ENCODE measurements at regions not wholly inside any gene's neighbourhood (a gene's known extent, or its start where the extent isn't known, plus 50 kb on each side); places are given as distances from the start of the nearest gene placed in this dataset.

DNA sequence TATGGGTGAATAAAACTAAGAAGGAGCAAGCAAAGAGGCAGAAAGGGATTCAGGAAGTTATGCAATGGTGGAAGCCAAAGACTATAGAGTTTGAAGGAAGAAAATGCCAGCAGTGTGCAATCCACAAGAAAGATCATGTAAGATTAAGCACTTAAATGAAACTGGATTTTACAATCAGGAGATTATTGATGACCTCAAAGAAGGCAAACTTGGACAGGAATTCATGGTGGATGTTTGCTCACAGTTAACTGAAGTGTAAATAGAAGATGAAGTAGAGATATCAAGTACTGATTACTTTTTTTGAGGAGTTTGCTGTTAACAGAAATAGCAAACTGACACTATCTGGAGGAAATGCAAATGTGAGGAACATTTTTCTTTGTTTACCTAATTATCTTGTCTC, 308.9 kb downstream of the RND3 start:
- H3K27me3 Mint-ChIP-seq (ENCODE audit: low read depth): no peaks in the 10 kb centered on the region
- TF ChIP-seq, protein P1, sequence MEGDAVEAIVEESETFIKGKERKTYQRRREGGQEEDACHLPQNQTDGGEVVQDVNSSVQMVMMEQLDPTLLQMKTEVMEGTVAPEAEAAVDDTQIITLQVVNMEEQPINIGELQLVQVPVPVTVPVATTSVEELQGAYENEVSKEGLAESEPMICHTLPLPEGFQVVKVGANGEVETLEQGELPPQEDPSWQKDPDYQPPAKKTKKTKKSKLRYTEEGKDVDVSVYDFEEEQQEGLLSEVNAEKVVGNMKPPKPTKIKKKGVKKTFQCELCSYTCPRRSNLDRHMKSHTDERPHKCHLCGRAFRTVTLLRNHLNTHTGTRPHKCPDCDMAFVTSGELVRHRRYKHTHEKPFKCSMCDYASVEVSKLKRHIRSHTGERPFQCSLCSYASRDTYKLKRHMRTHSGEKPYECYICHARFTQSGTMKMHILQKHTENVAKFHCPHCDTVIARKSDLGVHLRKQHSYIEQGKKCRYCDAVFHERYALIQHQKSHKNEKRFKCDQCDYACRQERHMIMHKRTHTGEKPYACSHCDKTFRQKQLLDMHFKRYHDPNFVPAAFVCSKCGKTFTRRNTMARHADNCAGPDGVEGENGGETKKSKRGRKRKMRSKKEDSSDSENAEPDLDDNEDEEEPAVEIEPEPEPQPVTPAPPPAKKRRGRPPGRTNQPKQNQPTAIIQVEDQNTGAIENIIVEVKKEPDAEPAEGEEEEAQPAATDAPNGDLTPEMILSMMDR (conservative IDR thresholded peaks at IDR 0.05): no peak
- H3K27ac Mint-ChIP-seq: no peak overlapping the region
- no peaks in the 10 kb centered on the region for H3K79me2 ChIP-seq (ENCODE audit: insufficient read depth, low read length)
- H2BK12ac ChIP-seq (ENCODE audit: insufficient read length, low read depth, low read length): no peak overlapping the region
- no peak overlapping the region for H3K23ac ChIP-seq (ENCODE audit: insufficient read length, low read depth, low read length)
- 0 out of 7 replicates have a peak, but pooled peaks cover 0 to 5% (median 0%) of the 10 kb centered on the region in 3 experiments for H3K36me3 Mint-ChIP-seq (ENCODE audit: insufficient read depth in 1 of 3, low read depth in 3 of 3)
- no peak overlapping the region for H3K9ac ChIP-seq (ENCODE audit: extremely low read depth, insufficient read length, low read length)
- H2BK5ac ChIP-seq (ENCODE audit: insufficient read length, low read length): no peak overlapping the region
- no peak overlapping the region for H2AFZ ChIP-seq (ENCODE audit: low read length)
- no peak overlapping the region for H3K4me3 Mint-ChIP-seq
- H3T11ph ChIP-seq (ENCODE audit: low read length): no peak overlapping the region
- H3K14ac ChIP-seq (ENCODE audit: insufficient read depth, low read length): no peak overlapping the region
- H2AK5ac ChIP-seq (ENCODE audit: insufficient read length, low read length): no peak overlapping the region
- no peak overlapping the region for H3K18ac ChIP-seq (ENCODE audit: insufficient read length, low read depth, low read length)
- no peak overlapping the region for H2BK20ac ChIP-seq (ENCODE audit: low read depth, low read length, poor library complexity, severe bottlenecking)
- H3K27me3 ChIP-seq (ENCODE audit: insufficient read depth, low read length): no peaks in the 10 kb centered on the region
- no peak overlapping the region for H4K5ac ChIP-seq (ENCODE audit: insufficient read length, low read depth, low read length)
- H3K4me1 ChIP-seq (ENCODE audit: insufficient read depth, low read length): no peaks in the 10 kb centered on the region; the same call in 1 of the 2 replicates
- H4K8ac ChIP-seq (replicated peaks; ENCODE audit: insufficient read length, low read depth, low read length): no peak overlapping the region
- no peak overlapping the region for H3K27ac ChIP-seq (ENCODE audit: insufficient read length, low read depth, low read length)
- H4K20me1 ChIP-seq (ENCODE audit: control insufficient read depth, insufficient read depth, insufficient read length): no peaks in the 10 kb centered on the region
- no peak overlapping the region for H3K56ac ChIP-seq (ENCODE audit: insufficient read length, low read depth, low read length)
- peaks cover 0 to under 1% of the 10 kb centered on the region in 2 experiments; a peak in 1 of 4 replicates for H3K4me1 Mint-ChIP-seq
- H3K9me3 ChIP-seq (ENCODE audit: control insufficient read depth, low read depth, low read length): no peaks in the 10 kb centered on the region
- H3K4ac ChIP-seq (ENCODE audit: low read depth, low read length): no peak overlapping the region
- H2BK120ac ChIP-seq (ENCODE audit: low read depth, low read length, poor library complexity, severe bottlenecking): no peak overlapping the region
- DNase-seq: no peak
- no peak overlapping the region for H4K91ac ChIP-seq (ENCODE audit: insufficient read length, low read depth, low read length)
- H3K4me2 ChIP-seq (ENCODE audit: insufficient read depth, insufficient read length, low read length): no peak overlapping the region
- H2BK15ac ChIP-seq (ENCODE audit: low read depth, low read length): no peak overlapping the region
- H3K9me3 Mint-ChIP-seq: no peaks in the 10 kb centered on the region; a peak in 1 of 5 replicates
- H3K79me1 ChIP-seq (ENCODE audit: insufficient read depth, low read depth, low read length, poor library complexity, severe bottlenecking): no peaks in the 10 kb centered on the region
- no peaks in the 10 kb centered on the region for H3K23me2 ChIP-seq (ENCODE audit: insufficient read length, low read depth, low read length, poor library complexity, severe bottlenecking)
